SK-N-SH (cell line): ENCODE measurements at regions not wholly inside any gene's neighbourhood (a gene's known extent, or its start where the extent isn't known, plus 50 kb on each side); places are given as distances from the start of the nearest gene placed in this dataset.

ENCODE experiments used
- CHD2 ChIP-seq: fragments of 150-350 bp; IDR thresholded peaks from 2 replicates; pipeline ENCODE4 v1.6.1; 2018; ENCODE audit warnings: low read length; ENCODE audit not compliant: partially characterized antibody
- EP300 ChIP-seq, 2 experiments: IDR thresholded peaks; 2 replicates each; pipeline versions ENCODE4 v1.4.0 to v1.6.1; 2012; ENCODE audit warnings: borderline replicate concordance in 1 of 2, low read depth in 1 of 2, low read length in 1 of 2
- FOXM1 ChIP-seq: IDR thresholded peaks from 2 replicates; pipeline ENCODE4 v1.4.0; 2012; ENCODE audit warnings: low read depth, mild to moderate bottlenecking
- GABPA ChIP-seq: IDR thresholded peaks from 2 replicates; pipeline ENCODE4 v1.4.0; 2012; ENCODE audit warnings: low read depth, mild to moderate bottlenecking
- POLR2AphosphoS5 ChIP-seq: IDR thresholded peaks from 2 replicates; pipeline ENCODE4 v1.6.1; 2012; ENCODE audit warnings: low read depth, low read length
- SIN3A ChIP-seq: IDR thresholded peaks from 2 replicates; pipeline ENCODE4 v1.6.1; 2012; ENCODE audit warnings: low read depth, mild to moderate bottlenecking, low read length, moderate library complexity, borderline replicate concordance
- SMC3 ChIP-seq: IDR thresholded peaks from 2 replicates; pipeline ENCODE4 v1.6.1; 2012; ENCODE audit warnings: low read depth, low read length, improper control_type of control experiment
- TCF12 ChIP-seq: IDR thresholded peaks from 2 replicates; pipeline ENCODE4 v1.4.0; 2012
- YY1 ChIP-seq: IDR thresholded peaks from 2 replicates; pipeline ENCODE4 v1.4.0; 2012; ENCODE audit warnings: low read depth, mild to moderate bottlenecking
- TF ChIP-seq, protein P1 (sequence below): fragments of 200-600 bp; sonication (generic); IDR thresholded peaks from 2 replicates; pipeline ENCODE4 v1.6.1; 2017; ENCODE audit warnings: antibody characterized with exemption, mild to moderate bottlenecking, moderate library complexity
- TF ChIP-seq, protein P2 (sequence below): IDR thresholded peaks from 2 replicates; pipeline ENCODE4 v1.6.1; 2012; ENCODE audit warnings: mild to moderate bottlenecking, low read depth, low read length, moderate library complexity
- TF ChIP-seq, protein P3 (sequence below): fragments of 150-350 bp; IDR thresholded peaks from 2 replicates; pipeline ENCODE4 v1.6.1; 2017; ENCODE audit warnings: antibody characterized with exemption, low read length, low read depth, borderline replicate concordance
- TF ChIP-seq, protein P4 (sequence below): IDR thresholded peaks from 2 replicates; pipeline ENCODE4 v1.4.0; 2012; ENCODE audit warnings: low read depth

DNA sequence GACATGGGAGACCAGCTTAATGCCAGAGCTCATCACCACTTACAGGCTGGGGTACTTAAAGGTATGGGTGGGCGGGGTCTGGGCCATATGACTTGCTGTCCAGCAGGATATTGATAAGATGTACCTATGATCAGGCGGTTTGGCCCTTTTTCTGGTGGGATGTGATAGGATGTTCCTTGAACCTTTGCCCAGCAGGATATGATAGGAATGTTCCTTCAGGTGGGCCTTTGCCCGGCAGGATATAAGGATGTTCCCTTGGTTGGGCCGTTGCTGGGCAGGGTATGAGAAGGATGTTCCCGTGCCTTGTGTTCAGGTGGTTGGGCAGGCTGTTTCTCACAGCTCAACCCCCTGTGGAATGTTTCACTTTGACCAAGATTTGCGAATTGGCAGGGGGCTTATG lies 187.2 kb upstream of the CXCL12 start:
- TF ChIP-seq, protein P1, sequence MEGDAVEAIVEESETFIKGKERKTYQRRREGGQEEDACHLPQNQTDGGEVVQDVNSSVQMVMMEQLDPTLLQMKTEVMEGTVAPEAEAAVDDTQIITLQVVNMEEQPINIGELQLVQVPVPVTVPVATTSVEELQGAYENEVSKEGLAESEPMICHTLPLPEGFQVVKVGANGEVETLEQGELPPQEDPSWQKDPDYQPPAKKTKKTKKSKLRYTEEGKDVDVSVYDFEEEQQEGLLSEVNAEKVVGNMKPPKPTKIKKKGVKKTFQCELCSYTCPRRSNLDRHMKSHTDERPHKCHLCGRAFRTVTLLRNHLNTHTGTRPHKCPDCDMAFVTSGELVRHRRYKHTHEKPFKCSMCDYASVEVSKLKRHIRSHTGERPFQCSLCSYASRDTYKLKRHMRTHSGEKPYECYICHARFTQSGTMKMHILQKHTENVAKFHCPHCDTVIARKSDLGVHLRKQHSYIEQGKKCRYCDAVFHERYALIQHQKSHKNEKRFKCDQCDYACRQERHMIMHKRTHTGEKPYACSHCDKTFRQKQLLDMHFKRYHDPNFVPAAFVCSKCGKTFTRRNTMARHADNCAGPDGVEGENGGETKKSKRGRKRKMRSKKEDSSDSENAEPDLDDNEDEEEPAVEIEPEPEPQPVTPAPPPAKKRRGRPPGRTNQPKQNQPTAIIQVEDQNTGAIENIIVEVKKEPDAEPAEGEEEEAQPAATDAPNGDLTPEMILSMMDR, result no peak
- TF ChIP-seq YY1 (no peak), FOXM1 (no peak), SMC3 (no peak), CHD2 (no peak), EP300 (IDR thresholded peaks at IDR 0.05; ENCODE audit: borderline replicate concordance in 1 of 2, low read depth in 1 of 2, low read length in 1 of 2) (no peak), GABPA (no peak), POLR2AphosphoS5 (no peak), SIN3A (no peak), TCF12 (no peak)
- TF ChIP-seq, protein P2, sequence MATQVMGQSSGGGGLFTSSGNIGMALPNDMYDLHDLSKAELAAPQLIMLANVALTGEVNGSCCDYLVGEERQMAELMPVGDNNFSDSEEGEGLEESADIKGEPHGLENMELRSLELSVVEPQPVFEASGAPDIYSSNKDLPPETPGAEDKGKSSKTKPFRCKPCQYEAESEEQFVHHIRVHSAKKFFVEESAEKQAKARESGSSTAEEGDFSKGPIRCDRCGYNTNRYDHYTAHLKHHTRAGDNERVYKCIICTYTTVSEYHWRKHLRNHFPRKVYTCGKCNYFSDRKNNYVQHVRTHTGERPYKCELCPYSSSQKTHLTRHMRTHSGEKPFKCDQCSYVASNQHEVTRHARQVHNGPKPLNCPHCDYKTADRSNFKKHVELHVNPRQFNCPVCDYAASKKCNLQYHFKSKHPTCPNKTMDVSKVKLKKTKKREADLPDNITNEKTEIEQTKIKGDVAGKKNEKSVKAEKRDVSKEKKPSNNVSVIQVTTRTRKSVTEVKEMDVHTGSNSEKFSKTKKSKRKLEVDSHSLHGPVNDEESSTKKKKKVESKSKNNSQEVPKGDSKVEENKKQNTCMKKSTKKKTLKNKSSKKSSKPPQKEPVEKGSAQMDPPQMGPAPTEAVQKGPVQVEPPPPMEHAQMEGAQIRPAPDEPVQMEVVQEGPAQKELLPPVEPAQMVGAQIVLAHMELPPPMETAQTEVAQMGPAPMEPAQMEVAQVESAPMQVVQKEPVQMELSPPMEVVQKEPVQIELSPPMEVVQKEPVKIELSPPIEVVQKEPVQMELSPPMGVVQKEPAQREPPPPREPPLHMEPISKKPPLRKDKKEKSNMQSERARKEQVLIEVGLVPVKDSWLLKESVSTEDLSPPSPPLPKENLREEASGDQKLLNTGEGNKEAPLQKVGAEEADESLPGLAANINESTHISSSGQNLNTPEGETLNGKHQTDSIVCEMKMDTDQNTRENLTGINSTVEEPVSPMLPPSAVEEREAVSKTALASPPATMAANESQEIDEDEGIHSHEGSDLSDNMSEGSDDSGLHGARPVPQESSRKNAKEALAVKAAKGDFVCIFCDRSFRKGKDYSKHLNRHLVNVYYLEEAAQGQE, result no peak
- TF ChIP-seq, protein P3, sequence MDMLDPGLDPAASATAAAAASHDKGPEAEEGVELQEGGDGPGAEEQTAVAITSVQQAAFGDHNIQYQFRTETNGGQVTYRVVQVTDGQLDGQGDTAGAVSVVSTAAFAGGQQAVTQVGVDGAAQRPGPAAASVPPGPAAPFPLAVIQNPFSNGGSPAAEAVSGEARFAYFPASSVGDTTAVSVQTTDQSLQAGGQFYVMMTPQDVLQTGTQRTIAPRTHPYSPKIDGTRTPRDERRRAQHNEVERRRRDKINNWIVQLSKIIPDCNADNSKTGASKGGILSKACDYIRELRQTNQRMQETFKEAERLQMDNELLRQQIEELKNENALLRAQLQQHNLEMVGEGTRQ, result no peak
- TF ChIP-seq, protein P4, sequence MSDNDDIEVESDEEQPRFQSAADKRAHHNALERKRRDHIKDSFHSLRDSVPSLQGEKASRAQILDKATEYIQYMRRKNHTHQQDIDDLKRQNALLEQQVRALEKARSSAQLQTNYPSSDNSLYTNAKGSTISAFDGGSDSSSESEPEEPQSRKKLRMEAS, result no peak
